ENCODE measurements at regions not wholly inside any gene's neighbourhood (a gene's known extent, or its start where the extent isn't known, plus 50 kb on each side); places are given as distances from the start of the nearest gene placed in this dataset.
"Not testable (repeated sequence)": the region's sequence is repeated elsewhere in the genome, so short reads cannot be mapped to it uniquely, and the experiment has no call there.

DNA sequence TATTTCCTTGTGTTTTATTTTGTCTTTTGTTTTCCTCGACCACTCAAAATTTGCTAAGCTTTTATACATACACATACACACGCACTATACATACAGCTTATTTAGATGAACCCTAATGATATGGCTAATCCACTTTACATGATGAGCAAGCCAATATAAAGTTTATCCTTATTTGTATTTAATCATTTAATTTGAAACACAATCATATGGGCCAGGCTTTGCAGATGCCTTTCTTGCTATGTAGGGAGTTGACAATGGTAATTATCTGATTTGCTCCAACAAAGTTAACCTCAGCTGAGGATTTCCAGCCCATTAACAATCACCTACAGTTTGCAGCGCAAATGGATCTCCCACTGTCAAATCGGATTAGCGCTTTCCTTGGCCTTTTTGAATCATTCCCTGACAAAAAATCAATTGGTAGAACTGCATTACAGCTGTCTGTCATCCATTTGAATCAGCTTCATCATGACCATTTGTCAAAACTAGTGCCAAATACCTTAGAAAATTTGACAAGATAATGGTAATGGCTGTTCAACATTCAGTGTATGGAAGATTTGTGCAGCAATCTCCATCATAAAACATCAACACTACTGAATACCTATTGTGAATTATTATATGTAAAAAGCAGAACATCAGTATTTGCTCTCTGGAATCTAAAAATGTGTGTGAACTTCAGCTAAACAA, 352.6 kb downstream of the MRPL39 start:
- no peak for DNase-seq (ENCODE audit: low read depth in 2 of 3, low spot score in 2 of 3)

DNA sequence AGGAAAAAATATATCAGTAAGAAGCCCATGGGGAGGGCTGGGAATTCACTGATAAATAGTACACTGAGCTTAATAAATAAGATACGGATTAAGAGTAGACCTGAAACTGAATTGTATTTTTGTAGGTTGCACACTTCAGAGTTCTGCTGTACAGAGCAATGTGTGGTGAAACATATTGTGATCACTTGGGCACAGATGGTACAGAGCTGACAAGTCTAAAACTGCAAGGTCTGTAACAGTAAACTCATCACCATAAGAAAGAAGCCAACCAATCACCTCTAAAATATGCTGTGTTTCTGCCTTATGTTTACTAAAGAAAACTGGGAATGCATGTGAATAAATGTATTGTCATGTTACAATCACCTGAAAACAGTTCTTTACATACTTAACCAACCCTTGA, 360.7 kb downstream of the MRPL39 start:
- no peak for DNase-seq (ENCODE audit: low read depth in 2 of 3, low spot score in 2 of 3)

GRCh38 chr21:25244735-25245134, 362.5 kb downstream of the MRPL39 start:
- DNase-seq (ENCODE audit: low read depth in 2 of 3, low spot score in 2 of 3), result no peak

DNA sequence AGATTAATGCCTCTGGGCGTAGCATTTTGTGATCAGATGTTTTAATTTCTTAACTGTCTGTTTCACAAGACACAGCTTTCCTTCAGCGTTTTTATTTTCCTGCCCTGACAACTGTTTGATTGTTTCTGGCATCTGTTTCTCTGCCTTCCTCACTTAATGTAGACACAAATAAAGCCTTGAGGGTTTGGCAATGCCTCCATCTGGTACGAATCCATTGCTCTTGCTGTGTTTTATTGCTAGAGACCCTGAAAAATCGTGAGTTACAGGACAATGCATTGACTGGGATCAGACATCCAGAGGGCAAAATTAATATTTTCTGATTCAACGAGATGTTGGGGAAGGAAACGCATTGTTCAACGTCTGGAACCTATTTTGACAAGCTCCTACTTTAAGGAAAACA, 363.5 kb downstream of the MRPL39 start:
- no peak for DNase-seq (ENCODE audit: low read depth in 2 of 3, low spot score in 2 of 3)

- no peak for DNase-seq (ENCODE audit: low read depth in 2 of 3, low spot score in 2 of 3)
Observed at GRCh38 chr21:25240974-25241373, 366.3 kb downstream of the MRPL39 start.

DNA sequence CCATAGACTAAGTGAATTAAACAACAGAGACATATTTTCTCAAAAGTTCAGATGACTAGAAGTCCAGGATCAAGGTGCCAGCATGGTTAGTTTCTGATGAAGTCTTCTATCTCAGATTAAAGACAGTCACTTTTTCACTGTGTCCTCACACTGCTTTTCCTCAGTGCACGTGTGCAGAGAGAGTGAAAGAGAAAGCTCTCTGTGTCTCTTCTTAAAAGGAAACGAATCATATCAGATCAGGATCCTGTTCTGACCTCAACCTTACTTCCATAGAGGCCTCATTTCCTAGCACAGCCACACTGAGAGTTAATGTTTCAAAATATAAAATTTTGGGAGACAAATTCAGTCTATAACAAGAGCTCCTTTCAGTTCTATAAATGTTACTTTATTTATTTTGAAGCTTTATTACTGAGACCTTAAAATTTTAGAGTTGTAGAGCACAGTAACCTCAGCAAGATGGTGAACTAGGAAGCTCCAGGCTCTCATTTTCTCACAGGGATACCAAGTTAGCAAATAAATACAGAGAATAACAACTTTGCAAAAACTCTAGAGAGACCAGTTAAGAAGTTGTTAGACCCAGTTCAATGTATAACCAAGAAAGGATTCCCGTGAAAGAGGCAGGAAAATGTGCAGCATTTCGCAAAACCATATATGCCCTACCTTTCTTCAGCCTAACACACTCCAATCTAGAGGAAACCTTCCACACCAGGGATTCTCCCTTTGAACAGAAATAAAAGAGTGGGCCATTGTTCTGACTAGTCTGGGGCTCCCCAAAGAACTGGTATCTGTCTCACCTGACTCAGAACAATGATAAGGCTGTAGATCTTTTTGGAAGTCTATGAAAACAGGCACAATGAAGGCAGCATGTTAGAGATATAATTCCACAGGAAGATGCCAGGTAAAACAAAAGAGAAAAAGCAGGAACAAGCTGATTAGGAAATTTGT, 372.2 kb downstream of the MRPL39 start:
- DNase-seq (ENCODE audit: low read depth in 2 of 3, low spot score in 2 of 3), result no peak

GRCh38 chr21:25220954-25221353, 386.3 kb downstream of the MRPL39 start:
- no peak for DNase-seq (ENCODE audit: low read depth in 2 of 3, low spot score in 2 of 3)

GRCh38 chr21:25220169-25220568, 387.1 kb downstream of the MRPL39 start:
- DNase-seq (ENCODE audit: low read depth in 2 of 3, low spot score in 2 of 3), result no peak

- no peak for DNase-seq (ENCODE audit: low read depth in 2 of 3, low spot score in 2 of 3)
Observed at GRCh38 chr21:25215698-25216384, 391.4 kb downstream of the MRPL39 start.

DNA sequence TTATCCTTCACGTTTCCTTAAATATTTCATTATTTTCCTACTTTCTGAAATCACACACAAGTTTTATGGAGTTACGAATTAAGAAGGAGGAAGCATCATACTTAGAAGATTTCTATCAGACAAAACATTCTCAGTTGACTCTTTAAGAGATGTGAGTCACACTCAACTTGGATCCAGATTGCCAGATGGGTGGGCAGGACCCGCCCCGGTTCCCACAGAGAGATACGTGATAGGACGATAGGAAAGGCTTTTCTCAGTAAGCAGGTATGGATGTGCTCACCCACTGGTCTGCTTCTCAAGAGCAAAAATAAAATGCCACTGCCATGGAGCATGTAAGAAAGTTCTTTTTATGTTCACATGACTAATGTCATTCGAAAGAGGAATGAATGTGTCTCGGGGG, 392.6 kb downstream of the MRPL39 start:
- DNase-seq (ENCODE audit: low read depth in 2 of 3, low spot score in 2 of 3), result no peak

GRCh38 chr21:25199944-25200343, 407.3 kb downstream of the MRPL39 start:
- DNase-seq (ENCODE audit: low read depth in 2 of 3, low spot score in 2 of 3), result no peak

DNA sequence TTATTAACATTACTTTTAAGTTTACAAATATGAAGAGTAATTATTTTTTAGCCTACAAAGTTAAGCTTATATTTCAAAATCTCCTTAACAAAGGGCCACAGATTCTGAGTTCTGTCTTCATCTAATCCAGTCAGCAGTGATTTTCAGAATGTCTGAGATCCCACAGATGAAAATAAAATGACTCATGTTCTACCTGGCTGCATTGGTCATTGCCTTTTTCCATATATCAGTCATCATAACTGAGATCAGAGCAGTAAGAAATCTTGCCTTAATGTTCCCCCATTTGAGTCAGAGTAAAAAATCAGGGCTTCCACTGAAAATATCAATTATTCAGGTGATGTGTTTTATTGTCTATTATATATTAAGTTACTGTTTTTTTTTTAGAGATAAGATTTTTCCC, 416.1 kb downstream of the MRPL39 start:
- no peak for DNase-seq (ENCODE audit: low read depth in 2 of 3, low spot score in 2 of 3)

- DNase-seq (ENCODE audit: low read depth in 2 of 3, low spot score in 2 of 3), result no peak
Observed at GRCh38 chr21:25189497-25189896, 417.8 kb downstream of the MRPL39 start.

DNA sequence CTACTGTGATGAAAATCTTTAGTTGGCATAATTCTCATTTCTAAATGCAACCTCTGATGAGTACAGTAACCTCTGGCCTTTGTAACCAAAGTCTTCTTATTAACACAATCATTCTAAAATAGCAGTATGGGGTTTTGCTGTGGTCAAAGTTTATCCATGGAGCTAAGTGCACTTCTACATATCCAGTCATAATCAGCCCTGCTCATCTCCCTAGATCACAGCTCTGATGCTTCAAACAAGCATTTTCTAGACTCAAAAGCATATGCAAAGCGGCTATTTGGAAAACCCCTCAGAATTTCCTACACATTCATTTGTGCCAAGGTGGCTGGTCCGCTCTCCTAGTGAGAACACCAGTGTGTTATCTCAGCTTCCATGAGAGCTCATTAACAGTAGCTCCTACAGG, 418.6 kb downstream of the MRPL39 start:
- DNase-seq (ENCODE audit: low read depth in 2 of 3, low spot score in 2 of 3), result no peak

DNA sequence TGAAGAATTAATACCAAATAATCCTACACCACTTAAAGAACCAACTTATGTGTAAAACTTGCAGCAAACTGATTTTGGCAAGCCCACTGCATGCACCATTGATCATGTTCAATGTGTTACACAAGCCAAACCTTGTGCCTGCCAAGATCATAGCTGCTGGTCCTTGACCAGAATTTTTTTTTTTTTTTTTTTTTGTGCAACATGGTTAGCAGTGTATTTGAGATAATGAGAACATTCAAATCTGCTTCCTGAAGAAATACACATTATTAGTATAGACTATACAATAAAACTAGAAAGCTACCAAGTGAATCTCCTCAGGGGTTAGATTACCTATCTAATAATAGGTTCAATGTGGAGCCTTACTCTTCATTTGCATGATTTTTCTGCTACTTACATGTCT, 421.0 kb downstream of the MRPL39 start:
- DNase-seq (ENCODE audit: low read depth in 2 of 3, low spot score in 2 of 3), result no peak

DNA sequence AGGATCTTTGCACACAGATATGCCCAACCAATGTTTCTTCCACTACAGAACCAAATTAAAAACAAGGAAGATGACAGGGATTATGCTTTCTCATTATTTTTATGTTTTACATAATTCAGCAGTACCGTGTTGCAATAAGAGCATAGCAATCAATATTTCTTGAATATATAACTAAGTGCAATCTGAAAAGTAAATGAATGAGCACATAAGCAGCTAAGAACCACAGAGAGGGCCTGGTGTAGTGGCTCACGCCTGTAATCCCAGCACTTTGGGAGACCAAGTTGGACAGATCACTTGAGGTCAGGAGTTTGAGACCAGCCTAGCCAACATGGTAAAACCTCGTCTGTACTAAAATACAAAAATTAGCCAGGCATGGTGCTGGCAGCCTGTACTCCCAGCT, 423.7 kb downstream of the MRPL39 start:
- no peak for DNase-seq (ENCODE audit: low read depth in 2 of 3, low spot score in 2 of 3)

DNA sequence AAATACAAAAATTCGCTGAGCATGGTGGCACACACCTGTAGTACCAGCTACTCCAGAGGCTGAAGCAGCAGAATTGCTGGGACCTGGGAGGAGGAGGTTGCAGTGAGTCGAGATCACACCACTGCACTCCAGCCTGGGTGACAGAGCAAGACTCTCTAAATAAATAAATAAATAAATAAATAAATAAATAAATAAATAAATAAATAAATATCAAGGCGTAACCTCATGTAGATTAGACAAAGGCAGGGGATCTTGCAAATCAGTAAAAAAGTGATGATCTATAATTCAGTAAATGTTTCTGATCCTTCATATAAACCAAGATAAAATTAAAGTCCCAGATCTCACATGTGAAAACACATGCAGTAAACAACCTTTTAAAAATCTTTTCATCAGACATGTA, 425.6 kb downstream of the MRPL39 start:
- not testable (repeated sequence) for DNase-seq (ENCODE audit: low read depth in 2 of 3, low spot score in 2 of 3)

- DNase-seq (ENCODE audit: low read depth in 2 of 3, low spot score in 2 of 3), result no peak
Observed at GRCh38 chr21:25179116-25179515, 428.2 kb downstream of the MRPL39 start.

GRCh38 chr21:25176637-25177412, 430.5 kb downstream of the MRPL39 start:
- no peak for DNase-seq (ENCODE audit: low read depth in 2 of 3, low spot score in 2 of 3)

- DNase-seq (ENCODE audit: low read depth in 2 of 3, low spot score in 2 of 3), result no peak
Observed at GRCh38 chr21:25175938-25176337, 431.3 kb downstream of the MRPL39 start.

- DNase-seq (ENCODE audit: low read depth in 2 of 3, low spot score in 2 of 3), result no peak
Observed at GRCh38 chr21:25171438-25171837, 435.8 kb downstream of the MRPL39 start.
